DOHH2 (cell line): ENCODE measurements at regions not wholly inside any gene's neighbourhood (a gene's known extent, or its start where the extent isn't known, plus 50 kb on each side); places are given as distances from the start of the nearest gene placed in this dataset.

Experiments
- H3F3A ChIP-seq: fragments of 200-600 bp; sonication (generic), shearing (Covaris generic); 2 replicates; pipeline ENCODE4 v1.6.0; 2016; ENCODE audit warnings: antibody characterized with exemption, mild to moderate bottlenecking; ENCODE audit not compliant: control insufficient read depth, insufficient read depth
- H3K27ac ChIP-seq: fragments of 200-600 bp; sonication (generic); 2 replicates; pipeline ENCODE4 v1.5.1; 2014; ENCODE audit warnings: low read depth, mild to moderate bottlenecking, low read length, moderate library complexity
- H3K27me3 ChIP-seq: fragments of 200-600 bp; sonication (generic); 2 replicates; pipeline ENCODE4 v1.6.1; 2014; ENCODE audit warnings: mild to moderate bottlenecking, low read length, mixed read lengths; ENCODE audit not compliant: control insufficient read depth
- H3K36me3 ChIP-seq: fragments of 200-600 bp; sonication (generic); 2 replicates; pipeline ENCODE4 v1.6.1; 2014; ENCODE audit warnings: mild to moderate bottlenecking, low read length, moderate library complexity, mixed read lengths; ENCODE audit not compliant: control insufficient read depth
- H3K4me1 ChIP-seq: fragments of 200-600 bp; sonication (generic); 2 replicates; pipeline ENCODE4 v1.6.1; 2014; ENCODE audit warnings: mild to moderate bottlenecking, low read length, mixed read lengths; ENCODE audit not compliant: control insufficient read depth
- H3K4me2 ChIP-seq: fragments of 200-600 bp; sonication (generic); 2 replicates; pipeline ENCODE4 v1.6.0; 2014; ENCODE audit warnings: mild to moderate bottlenecking, low read length, moderate library complexity
- H3K4me3 ChIP-seq: fragments of 200-600 bp; sonication (generic); 2 replicates; pipeline ENCODE4 v1.5.1; 2014; ENCODE audit warnings: mild to moderate bottlenecking, low read length, mixed read lengths
- H3K79me2 ChIP-seq: fragments of 200-600 bp; sonication (generic); 2 replicates; pipeline ENCODE4 v1.6.1; 2014; ENCODE audit warnings: mild to moderate bottlenecking, low read length, mixed read lengths; ENCODE audit not compliant: control insufficient read depth
- H3K9me2 ChIP-seq: fragments of 200-600 bp; sonication (generic); replicated peaks from 2 replicates; pipeline ENCODE4 v1.6.1; 2014; ENCODE audit warnings: mild to moderate bottlenecking, low read length, mixed read lengths; ENCODE audit not compliant: control insufficient read depth
- H3K9me3 ChIP-seq: fragments of 200-600 bp; sonication (generic); 2 replicates; pipeline ENCODE4 v1.6.1; 2014; ENCODE audit warnings: antibody characterized with exemption, low read length, mixed read lengths; ENCODE audit not compliant: control insufficient read depth, insufficient read depth
- H4K20me1 ChIP-seq: fragments of 200-600 bp; sonication (generic); 2 replicates; pipeline ENCODE4 v1.6.0; 2014; ENCODE audit warnings: low read depth, mild to moderate bottlenecking, antibody characterized with exemption, low read length, moderate library complexity; ENCODE audit not compliant: control insufficient read depth, insufficient read depth
- EZH2phosphoT487 ChIP-seq: fragments of 200-600 bp; sonication (generic); IDR thresholded peaks from 2 replicates; pipeline ENCODE4 v1.6.1; 2017; ENCODE audit warnings: borderline replicate concordance, mild to moderate bottlenecking, antibody characterized with exemption, low read length, moderate library complexity, mixed read lengths
- TF ChIP-seq, protein P1 (sequence below): fragments of 200-600 bp; sonication (generic); IDR thresholded peaks from one replicate; pipeline ENCODE4 v1.5.1; 2014; ENCODE audit warnings: antibody characterized with exemption, mild to moderate bottlenecking, low read depth, low read length; ENCODE audit not compliant: poor library complexity, severe bottlenecking

DNA sequence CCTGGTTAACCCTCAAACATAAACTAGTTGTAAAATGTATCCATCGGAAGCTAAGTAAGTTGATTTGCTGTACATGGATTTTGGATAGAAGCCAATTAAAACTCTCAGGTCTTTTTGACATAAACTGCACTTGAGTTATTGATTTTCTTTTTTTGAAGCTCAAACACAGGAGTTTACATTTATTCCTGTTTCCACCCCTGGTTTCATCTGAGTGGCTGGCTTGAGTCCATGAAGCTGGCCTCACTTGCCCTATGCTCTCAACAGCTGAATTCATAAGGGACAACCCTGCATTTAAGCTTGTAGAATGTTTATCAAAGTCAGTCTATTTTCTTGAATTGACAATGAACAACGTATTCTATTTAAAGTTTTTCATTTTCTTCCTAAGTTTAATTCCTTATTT lies 58.1 kb upstream of the PLEKHG1 start:
- no peaks in the 10 kb centered on the region for H3K36me3 ChIP-seq
- no peaks in the 10 kb centered on the region for H3K79me2 ChIP-seq
- no peaks in the 10 kb centered on the region for H4K20me1 ChIP-seq
- no peaks in the 10 kb centered on the region for H3K27me3 ChIP-seq
- no peaks in the 10 kb centered on the region for H3K9me2 ChIP-seq
- H3K4me1 ChIP-seq = no peaks in the 10 kb centered on the region
- no peak overlapping the region for H3K4me2 ChIP-seq
- H3K4me3 ChIP-seq = no peak overlapping the region
- no peaks in the 10 kb centered on the region for H3K9me3 ChIP-seq
- TF ChIP-seq EZH2phosphoT487 = no peak
- TF ChIP-seq, protein P1, sequence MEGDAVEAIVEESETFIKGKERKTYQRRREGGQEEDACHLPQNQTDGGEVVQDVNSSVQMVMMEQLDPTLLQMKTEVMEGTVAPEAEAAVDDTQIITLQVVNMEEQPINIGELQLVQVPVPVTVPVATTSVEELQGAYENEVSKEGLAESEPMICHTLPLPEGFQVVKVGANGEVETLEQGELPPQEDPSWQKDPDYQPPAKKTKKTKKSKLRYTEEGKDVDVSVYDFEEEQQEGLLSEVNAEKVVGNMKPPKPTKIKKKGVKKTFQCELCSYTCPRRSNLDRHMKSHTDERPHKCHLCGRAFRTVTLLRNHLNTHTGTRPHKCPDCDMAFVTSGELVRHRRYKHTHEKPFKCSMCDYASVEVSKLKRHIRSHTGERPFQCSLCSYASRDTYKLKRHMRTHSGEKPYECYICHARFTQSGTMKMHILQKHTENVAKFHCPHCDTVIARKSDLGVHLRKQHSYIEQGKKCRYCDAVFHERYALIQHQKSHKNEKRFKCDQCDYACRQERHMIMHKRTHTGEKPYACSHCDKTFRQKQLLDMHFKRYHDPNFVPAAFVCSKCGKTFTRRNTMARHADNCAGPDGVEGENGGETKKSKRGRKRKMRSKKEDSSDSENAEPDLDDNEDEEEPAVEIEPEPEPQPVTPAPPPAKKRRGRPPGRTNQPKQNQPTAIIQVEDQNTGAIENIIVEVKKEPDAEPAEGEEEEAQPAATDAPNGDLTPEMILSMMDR = no peak
- H3K27ac ChIP-seq = no peak overlapping the region
- H3F3A ChIP-seq = no peaks in the 10 kb centered on the region

DNA sequence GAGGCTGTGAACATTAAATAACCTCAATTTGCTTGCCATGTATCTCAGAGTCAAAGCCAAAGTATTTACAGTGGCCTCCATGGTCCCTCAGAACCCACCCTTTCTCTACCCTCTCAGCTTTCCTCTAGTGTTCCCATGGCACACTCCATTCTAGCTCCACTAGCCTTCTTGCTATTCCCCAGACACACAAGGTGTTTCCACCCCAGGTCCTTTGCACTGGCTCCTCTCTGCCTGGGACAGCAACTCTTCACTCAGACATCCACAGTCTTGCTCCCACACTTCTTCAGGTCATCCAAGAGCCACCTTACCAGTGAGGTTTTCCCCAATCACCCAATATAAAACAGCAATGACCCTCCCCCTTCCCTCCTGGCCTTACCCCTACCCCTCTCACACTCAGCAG lies 56.5 kb upstream of the PLEKHG1 start:
- Histone ChIP-seq H3K36me3 (no peaks in the 10 kb centered on the region), H3K79me2 (no peaks in the 10 kb centered on the region), H3K4me3 (no peak overlapping the region), H3K27ac (no peak overlapping the region), H4K20me1 (no peaks in the 10 kb centered on the region), H3K9me3 (no peaks in the 10 kb centered on the region), H3K4me1 (no peaks in the 10 kb centered on the region), H3K4me2 (no peak overlapping the region), H3K9me2 (no peaks in the 10 kb centered on the region), H3F3A (no peaks in the 10 kb centered on the region), H3K27me3 (no peaks in the 10 kb centered on the region)
- TF ChIP-seq EZH2phosphoT487 = no peak
- TF ChIP-seq, protein P1 = no peak

DNA sequence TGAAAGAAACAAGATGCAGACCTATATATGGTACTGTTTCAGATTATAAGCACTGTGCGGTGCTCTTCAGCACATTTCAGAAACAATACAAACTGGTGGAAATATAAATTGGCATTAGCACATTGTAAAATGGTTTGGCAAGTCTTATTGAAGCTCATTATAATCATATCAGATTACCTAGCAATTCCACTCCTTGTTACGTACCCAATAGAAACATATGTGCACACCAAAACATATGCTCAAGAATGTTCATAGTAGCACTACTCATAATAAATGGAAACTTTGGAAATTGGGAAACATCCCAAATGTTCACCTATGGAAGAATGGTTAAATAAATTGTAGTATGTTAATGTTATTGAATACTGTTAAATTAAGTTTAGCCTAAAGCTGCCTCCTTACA lies 54.9 kb upstream of the PLEKHG1 start:
- no peaks in the 10 kb centered on the region for H3K9me3 ChIP-seq
- TF ChIP-seq, protein P1 = no peak
- no peak overlapping the region for H3K4me3 ChIP-seq
- no peak overlapping the region for H3K27ac ChIP-seq
- H4K20me1 ChIP-seq = no peaks in the 10 kb centered on the region
- H3K27me3 ChIP-seq = no peaks in the 10 kb centered on the region
- no peaks in the 10 kb centered on the region for H3F3A ChIP-seq
- H3K4me2 ChIP-seq = no peak overlapping the region
- no peaks in the 10 kb centered on the region for H3K9me2 ChIP-seq
- no peaks in the 10 kb centered on the region for H3K79me2 ChIP-seq
- H3K4me1 ChIP-seq = no peaks in the 10 kb centered on the region
- H3K36me3 ChIP-seq = no peaks in the 10 kb centered on the region

DNA sequence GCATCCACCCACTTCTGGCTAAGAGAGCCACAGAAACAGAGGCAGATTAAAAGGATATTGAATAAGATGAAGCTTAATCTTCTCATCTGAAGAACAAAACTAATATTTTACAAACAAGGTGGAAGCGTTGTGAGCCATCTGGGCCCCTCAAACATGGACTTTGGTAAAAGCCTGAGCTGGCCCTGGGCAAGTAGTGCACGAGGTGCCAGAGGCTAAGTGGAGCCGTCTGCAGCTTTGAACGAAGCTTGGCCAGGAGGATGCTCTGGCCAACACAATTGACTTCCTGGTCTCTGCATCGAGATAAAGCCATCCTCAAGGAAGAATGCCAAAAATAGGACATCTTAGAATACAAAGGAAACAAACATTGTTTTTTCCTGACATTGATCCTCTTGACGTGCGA lies 53.2 kb upstream of the PLEKHG1 start:
- Histone ChIP-seq H4K20me1 (no peaks in the 10 kb centered on the region), H3K79me2 (no peaks in the 10 kb centered on the region), H3K36me3 (no peaks in the 10 kb centered on the region), H3K9me3 (no peaks in the 10 kb centered on the region), H3K4me3 (no peak overlapping the region), H3F3A (no peaks in the 10 kb centered on the region), H3K4me2 (no peak overlapping the region), H3K9me2 (no peaks in the 10 kb centered on the region), H3K27me3 (no peaks in the 10 kb centered on the region), H3K4me1 (no peaks in the 10 kb centered on the region), H3K27ac (no peak overlapping the region)
- no peak for TF ChIP-seq EZH2phosphoT487
- TF ChIP-seq, protein P1 = no peak
